Osteocyte (in vitro differentiated cells): ENCODE measurements at regions not wholly inside any gene's neighbourhood (a gene's known extent, or its start where the extent isn't known, plus 50 kb on each side); places are given as distances from the start of the nearest gene placed in this dataset.

Experiments
- DNase-seq: peaks from one replicate; pipeline ENCODE4 v3.0.0; 2021; ENCODE audit warnings: mixed read lengths; ENCODE audit not compliant: unreplicated experiment; ENCODE audit errors: extremely low spot score
- H3K27ac Mint-ChIP-seq: one replicate; pipeline ENCODE4 v1.8.0; 2021; ENCODE audit warnings: mild to moderate bottlenecking, mixed read lengths; ENCODE audit not compliant: unreplicated experiment
- H3K27me3 Mint-ChIP-seq: one replicate; pipeline ENCODE4 v1.8.0; 2021; ENCODE audit warnings: mixed read lengths; ENCODE audit not compliant: unreplicated experiment
- H3K36me3 Mint-ChIP-seq: one replicate; pipeline ENCODE4 v1.8.0; 2021; ENCODE audit warnings: mixed read lengths; ENCODE audit not compliant: unreplicated experiment
- H3K4me1 Mint-ChIP-seq: one replicate; pipeline ENCODE4 v1.8.0; 2021; ENCODE audit warnings: mixed read lengths; ENCODE audit not compliant: unreplicated experiment
- H3K4me3 Mint-ChIP-seq: one replicate; pipeline ENCODE4 v1.8.0; 2021; ENCODE audit warnings: mild to moderate bottlenecking, moderate library complexity, mixed read lengths; ENCODE audit not compliant: unreplicated experiment
- H3K9me3 Mint-ChIP-seq: one replicate; pipeline ENCODE4 v1.8.0; 2021; ENCODE audit warnings: mixed read lengths; ENCODE audit not compliant: unreplicated experiment
- TF ChIP-seq, protein P1 (sequence below): fragments of 200-600 bp; sonication (generic); IDR thresholded peaks from 2 replicates; pipeline ENCODE4 v1.5.0; 2021; ENCODE audit warnings: antibody characterized with exemption, mild to moderate bottlenecking, moderate library complexity

DNA sequence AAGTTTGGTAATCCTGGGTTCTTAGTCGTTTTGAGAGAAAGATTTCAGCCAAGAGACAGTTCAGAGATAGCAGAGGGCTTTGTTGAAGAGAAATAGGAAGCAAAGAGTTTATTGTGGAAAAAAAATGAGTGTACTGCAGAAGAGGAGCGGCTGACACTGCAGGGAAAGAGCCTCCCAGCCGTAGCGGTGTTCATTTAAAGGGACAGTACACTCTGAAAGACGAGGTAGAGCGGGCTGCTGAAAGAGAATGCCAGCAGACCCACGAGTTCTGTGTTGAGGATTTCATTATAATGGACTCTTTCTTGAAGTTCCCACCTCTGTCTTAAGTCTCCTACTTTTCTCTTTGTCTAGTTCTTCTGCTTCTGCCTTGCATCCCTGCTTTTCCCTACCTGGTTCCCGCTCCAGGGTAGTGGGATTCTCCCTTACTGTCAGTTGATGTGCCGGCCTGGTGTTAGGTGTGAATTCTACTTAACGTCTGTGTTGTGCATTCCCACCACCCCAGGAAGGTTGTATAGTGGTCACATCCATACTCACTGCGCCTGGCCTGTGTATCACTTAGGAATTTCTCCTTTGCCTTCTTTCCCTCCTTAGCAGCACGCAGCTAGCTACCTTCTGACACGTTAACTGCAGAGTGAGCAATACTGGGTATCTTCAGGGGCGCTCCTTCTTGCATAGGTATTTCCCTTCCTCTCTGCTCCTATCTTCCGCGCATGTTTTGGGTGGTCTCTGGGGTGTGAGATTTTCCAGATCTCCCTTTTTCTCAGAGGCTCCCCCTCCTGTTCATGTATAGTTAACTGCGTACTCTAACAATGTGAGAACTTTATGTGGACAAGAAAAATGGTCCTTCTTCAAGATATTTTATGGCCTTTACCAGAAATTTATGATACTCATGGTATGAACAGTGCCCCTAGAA, 164.5 kb downstream of the PTH2R start:
- H3K27ac Mint-ChIP-seq, result no peak overlapping the region
- no peak for DNase-seq
- no peaks in the 10 kb centered on the region for H3K36me3 Mint-ChIP-seq
- no peak overlapping the region for H3K4me3 Mint-ChIP-seq
- peaks cover 8% of the 10 kb centered on the region for H3K27me3 Mint-ChIP-seq
- H3K9me3 Mint-ChIP-seq, result peaks cover 8% of the 10 kb centered on the region
- TF ChIP-seq, protein P1, sequence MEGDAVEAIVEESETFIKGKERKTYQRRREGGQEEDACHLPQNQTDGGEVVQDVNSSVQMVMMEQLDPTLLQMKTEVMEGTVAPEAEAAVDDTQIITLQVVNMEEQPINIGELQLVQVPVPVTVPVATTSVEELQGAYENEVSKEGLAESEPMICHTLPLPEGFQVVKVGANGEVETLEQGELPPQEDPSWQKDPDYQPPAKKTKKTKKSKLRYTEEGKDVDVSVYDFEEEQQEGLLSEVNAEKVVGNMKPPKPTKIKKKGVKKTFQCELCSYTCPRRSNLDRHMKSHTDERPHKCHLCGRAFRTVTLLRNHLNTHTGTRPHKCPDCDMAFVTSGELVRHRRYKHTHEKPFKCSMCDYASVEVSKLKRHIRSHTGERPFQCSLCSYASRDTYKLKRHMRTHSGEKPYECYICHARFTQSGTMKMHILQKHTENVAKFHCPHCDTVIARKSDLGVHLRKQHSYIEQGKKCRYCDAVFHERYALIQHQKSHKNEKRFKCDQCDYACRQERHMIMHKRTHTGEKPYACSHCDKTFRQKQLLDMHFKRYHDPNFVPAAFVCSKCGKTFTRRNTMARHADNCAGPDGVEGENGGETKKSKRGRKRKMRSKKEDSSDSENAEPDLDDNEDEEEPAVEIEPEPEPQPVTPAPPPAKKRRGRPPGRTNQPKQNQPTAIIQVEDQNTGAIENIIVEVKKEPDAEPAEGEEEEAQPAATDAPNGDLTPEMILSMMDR, result peak; percentile 11
- no peaks in the 10 kb centered on the region for H3K4me1 Mint-ChIP-seq

DNA sequence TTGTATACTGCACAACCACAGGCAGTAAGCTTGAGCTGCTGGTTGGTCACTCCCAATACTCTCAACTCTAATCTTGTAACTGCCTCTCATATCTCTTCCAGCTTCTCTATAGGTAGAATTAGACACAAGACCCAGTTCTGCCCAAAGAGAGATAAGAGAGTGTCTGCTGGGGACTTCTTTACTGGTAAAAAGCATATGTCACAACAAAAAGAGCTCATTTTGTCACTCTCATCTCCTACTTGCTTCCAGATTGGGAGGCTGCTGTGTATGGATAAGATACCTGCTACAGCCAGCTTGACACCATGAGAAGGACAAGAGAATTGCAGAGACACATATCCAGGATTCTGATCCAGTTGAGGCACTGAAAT, 165.2 kb downstream of the PTH2R start:
- Mint-ChIP-seq H3K27me3 (peaks cover 8% of the 10 kb centered on the region), H3K36me3 (no peaks in the 10 kb centered on the region), H3K9me3 (peaks cover 13% of the 10 kb centered on the region), H3K27ac (no peak overlapping the region), H3K4me3 (no peak overlapping the region), H3K4me1 (no peaks in the 10 kb centered on the region)
- no peak for DNase-seq
- TF ChIP-seq, protein P1, result no peak

DNA sequence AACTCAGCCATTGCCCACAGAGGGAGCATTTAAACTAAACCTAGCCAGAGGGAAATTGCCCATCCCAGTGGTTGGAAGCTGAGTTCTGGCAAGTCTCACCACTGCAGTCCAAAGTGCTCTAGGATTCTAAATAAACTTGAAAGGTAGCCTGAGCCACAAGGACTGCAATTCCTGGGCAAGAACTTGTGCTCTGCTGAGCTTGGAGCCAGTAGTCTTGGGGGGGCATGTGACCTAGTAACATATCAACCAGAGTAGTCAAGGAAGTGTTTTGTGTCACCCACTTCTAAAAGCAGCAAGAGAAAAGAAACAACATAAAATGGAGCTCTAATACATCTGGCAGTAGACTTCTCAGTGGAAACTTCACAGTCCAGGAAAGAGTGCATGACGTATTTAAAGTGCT, 167.0 kb downstream of the PTH2R start:
- H3K36me3 Mint-ChIP-seq, result no peaks in the 10 kb centered on the region
- no peak overlapping the region for H3K27ac Mint-ChIP-seq
- TF ChIP-seq, protein P1, result no peak

DNA sequence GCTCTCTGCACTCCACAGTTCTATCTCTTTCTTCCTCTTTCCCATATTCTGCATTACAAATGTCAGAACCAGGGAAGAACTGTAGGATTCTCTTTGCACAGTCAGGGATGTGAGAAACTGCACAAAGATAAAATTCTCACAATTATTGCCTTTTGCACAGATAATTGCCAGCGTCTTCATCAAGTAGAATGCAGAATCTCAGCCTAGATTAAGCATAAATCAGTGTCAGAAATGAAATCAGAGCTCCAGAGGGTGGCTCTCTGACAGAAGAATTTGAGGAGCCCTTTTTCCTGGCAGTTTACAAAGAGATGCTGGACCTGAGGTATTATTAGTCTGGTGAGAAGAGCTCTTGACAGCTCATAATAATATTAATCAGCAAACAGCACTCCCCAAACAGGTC, 173.1 kb downstream of the PTH2R start:
- no peak for DNase-seq
- H3K4me1 Mint-ChIP-seq, result no peaks in the 10 kb centered on the region
- H3K27me3 Mint-ChIP-seq, result no peaks in the 10 kb centered on the region
- no peak overlapping the region for H3K4me3 Mint-ChIP-seq
- H3K36me3 Mint-ChIP-seq, result no peaks in the 10 kb centered on the region
- TF ChIP-seq, protein P1, result no peak
- peaks cover 22% of the 10 kb centered on the region for H3K9me3 Mint-ChIP-seq
- no peak overlapping the region for H3K27ac Mint-ChIP-seq

More for the DNA sequence above, 167.0 kb downstream of the PTH2R start:
- Mint-ChIP-seq H3K4me1 (no peaks in the 10 kb centered on the region), H3K9me3 (peaks cover 25% of the 10 kb centered on the region), H3K4me3 (no peak overlapping the region), H3K27me3 (peaks cover 8% of the 10 kb centered on the region)
- DNase-seq, result no peak

DNA sequence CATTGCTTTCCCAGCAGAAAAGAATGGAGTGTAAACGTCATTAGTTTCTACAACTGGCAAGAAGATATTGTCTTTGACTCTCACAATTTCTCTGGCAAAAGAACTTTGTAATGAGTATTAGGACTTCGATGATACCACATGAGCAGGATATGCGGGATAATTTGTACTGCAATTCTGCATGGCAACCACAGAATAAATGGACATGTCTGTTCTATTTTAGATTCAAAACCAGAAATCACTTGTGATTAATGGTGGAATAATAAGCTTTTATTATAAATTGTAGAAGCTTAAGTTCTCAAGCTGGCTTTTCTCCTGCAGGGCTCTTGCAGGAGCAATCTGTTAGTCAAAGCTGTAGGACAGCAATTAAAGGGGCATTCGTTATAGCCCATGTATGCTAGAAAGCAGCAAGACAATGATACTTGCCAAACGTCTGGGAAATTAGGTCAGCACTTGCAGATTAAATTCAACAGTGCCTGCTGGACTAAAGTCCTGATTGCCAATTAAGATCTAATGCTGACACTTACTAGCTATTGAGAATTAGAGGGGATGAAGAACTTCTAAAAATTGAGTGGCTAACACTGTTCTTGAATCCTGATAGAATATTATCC, 177.9 kb downstream of the PTH2R start:
- H3K4me3 Mint-ChIP-seq, result no peak overlapping the region
- no peak for DNase-seq
- TF ChIP-seq, protein P1, result no peak
- no peak overlapping the region for H3K27ac Mint-ChIP-seq
- H3K27me3 Mint-ChIP-seq, result no peaks in the 10 kb centered on the region
- H3K36me3 Mint-ChIP-seq, result no peaks in the 10 kb centered on the region
- H3K9me3 Mint-ChIP-seq, result no peaks in the 10 kb centered on the region
- H3K4me1 Mint-ChIP-seq, result no peaks in the 10 kb centered on the region
